CD4-positive, alpha-beta T cell treated with Interferon alpha-2 for 1 hour (primary cell): ENCODE measurements at regions not wholly inside any gene's neighbourhood (a gene's known extent, or its start where the extent isn't known, plus 50 kb on each side); places are given as distances from the start of the nearest gene placed in this dataset.
"Not testable (repeated sequence)": the region's sequence is repeated elsewhere in the genome, so short reads cannot be mapped to it uniquely, and the experiment has no call there.

Experiments used
- DNase-seq, 2 donors: peaks; one replicate each; pipeline ENCODE4 v3.0.0-alpha.2; 2020 to 2022

DNA sequence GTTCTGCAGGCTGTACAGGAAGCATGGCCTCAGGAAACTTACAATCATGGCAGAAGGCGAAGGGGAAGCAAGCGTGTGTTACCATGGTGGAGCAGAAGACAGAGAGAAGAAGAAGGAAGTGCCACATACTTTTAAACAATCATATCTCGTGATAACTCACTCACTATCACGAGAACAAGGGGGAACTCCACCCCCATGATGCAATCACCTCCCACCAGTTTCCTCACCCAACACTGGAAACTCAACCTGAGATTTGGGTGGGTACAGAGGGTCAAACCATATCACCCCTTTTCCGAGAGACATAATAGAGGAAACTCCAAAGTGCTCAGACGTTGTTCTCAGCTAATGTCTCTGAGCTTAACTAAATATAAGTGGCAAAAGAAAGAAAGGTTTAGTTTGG, 186.3 kb upstream of the MME start:
- DNase-seq, result no peak

DNA sequence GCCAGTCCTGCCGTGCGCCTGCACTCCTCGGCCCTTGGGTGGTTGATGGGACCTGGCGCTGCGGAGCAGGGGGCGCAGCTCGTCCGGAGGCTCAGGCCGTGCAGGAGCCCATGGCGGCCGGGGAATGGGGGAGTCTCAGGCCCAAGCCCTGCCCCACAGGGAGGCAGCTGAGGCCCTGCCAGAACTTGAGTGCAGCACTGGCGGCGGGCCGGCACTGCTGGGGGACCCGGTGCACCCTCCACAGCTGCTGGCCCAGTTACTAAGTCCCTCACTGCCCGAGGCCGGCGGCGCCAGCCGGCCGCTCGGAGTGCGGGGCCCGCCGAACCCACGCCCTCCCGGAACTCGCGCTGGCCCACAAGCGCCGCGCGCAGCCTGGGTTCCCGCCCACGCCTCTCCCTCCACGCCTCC, 190.9 kb upstream of the MME start:
- no peak for DNase-seq

GRCh38 chr3:154887869-154888268, 192.2 kb upstream of the MME start:
- no peak for DNase-seq

DNA sequence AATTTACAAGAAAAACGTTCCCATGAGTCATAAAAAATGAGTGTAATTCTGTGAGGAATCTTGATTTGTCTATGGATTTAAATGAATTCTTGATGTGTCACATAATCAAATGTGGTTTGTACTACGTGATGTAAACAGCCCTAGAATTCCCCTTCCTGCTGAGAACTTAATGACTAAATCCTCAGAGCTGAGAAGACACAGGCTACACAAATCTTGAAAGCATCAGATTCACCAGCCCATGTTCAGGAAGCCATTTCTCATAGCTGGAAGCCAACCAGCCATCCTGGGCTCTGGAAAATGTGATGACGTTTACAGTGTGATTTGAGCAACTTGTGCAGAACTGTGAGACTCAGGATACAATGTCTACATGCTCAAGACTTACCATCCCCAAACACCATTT, 193.7 kb upstream of the MME start:
- DNase-seq, result no peak

- DNase-seq, result no peak
Observed at GRCh38 chr3:154885418-154885817, 194.7 kb upstream of the MME start.

DNA sequence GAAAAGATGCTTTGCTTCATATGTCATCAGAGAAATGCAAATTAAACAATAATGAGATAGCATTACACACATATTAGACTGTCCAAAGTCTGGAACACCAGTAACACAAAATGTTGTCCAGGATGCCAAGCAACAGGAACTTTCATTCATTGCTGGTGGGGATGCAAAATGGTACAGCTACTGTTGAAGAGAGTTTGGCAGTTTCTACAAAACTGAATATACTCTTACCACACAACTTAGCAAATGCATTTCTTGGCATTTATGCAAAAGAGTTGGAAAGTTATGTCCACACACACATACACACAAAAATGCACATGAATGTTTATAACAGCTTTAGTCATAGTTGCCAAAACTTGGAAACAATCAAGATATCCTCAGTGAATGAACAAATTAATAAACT, 195.2 kb upstream of the MME start:
- no peak for DNase-seq

GRCh38 chr3:154875142-154875541, 205.0 kb upstream of the MME start:
- no peak for DNase-seq

DNA sequence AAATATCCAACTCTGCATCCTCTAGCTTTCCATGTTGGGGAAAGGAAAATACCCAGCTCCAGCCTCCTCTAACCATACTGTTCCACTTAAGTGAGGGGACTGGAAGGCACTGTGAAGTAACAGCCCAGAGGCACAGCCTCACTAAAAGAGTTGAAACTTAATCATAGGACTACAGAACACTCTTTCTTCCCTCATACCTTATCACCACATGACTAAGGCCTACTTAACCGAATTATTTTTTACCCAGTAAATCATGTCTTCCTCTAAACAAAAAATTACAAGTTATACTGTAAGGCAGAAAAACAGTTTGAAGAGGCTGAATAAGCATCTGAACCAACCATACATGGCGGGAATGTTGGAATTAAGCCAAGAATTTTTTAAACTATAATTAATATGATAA, 207.4 kb upstream of the MME start:
- DNase-seq, result no peak

- no peak for DNase-seq
Observed at GRCh38 chr3:154872074-154872473, 208.0 kb upstream of the MME start.

DNA sequence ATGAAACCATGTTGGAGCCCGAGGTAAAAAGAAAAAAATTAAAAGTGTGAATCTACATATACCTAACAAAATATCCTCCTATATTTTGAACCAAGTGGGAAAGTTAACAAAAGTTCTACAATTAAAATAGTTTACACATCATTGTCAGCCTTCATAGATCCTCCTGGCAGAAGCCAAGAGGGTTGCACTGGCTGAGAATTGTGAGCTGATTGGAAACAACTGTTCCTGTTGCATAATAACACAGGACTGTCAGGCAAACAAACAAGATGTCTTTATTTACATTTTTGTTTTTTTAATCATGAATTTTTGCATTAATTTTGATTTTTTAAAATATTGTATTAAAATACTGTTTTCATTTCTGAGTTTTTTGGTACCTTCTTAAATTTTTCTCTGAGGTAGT, 215.2 kb upstream of the MME start:
- no peak for DNase-seq

GRCh38 chr3:154862265-154862664, 217.9 kb upstream of the MME start:
- no peak for DNase-seq

DNA sequence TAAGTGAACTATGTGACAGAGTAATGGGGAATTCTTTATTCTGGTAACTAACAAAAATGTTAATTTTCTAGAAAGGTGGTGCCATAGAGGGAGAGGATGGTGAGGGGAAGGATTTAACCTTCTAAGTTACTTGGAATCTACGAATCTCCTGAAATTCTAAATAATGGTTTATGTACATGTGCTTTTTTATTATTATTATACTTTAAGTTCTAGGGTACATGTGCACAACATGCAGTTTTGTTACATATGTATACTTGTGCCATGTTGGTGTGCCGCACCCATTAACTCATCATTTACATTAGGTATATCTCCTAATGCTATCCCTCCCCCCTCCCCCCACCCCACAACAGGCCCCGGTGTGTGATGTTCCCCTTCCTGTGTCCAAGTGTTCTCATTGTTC, 227.1 kb upstream of the MME start:
- DNase-seq, result not testable (repeated sequence)

DNA sequence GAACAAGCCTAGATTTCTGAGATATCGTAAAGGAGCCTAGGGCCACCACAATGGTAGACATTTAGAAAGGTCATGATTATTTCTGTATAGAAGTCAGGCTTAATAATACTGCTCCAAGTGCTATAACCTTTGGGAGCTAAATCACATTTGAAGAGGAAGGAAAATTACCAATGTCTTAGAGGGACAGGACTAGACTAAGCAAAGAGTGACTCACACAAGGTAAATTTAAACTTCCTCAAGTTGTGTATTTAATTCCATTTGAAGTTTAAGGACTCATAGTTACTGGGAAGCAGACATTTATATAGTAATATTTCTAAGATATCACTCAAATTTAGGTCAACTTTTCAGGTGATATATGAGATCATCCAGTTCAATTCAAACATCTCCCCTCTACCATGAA, 227.6 kb upstream of the MME start:
- no peak for DNase-seq

GRCh38 chr3:154851644-154852043, 228.5 kb upstream of the MME start:
- no peak for DNase-seq

DNA sequence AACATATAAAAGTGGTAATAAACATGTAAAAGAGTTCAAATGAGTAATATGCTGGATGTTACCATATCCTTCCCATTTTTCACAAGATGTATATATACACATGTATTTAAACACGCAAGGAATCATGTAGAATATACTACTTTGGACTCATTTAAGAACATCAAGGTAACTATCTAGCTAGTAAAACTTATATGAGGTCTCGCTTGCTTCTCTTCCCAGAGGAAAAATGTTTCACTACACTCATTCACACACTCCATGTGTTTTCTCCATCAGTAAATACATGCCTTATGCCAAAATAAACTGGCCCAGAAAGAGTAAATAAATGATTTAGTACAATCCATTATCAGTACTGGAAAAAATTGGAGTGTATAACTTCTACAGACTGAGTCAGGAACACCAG, 229.2 kb upstream of the MME start:
- no peak for DNase-seq

- DNase-seq, result no peak
Observed at GRCh38 chr3:154849408-154849807, 230.7 kb upstream of the MME start.

DNA sequence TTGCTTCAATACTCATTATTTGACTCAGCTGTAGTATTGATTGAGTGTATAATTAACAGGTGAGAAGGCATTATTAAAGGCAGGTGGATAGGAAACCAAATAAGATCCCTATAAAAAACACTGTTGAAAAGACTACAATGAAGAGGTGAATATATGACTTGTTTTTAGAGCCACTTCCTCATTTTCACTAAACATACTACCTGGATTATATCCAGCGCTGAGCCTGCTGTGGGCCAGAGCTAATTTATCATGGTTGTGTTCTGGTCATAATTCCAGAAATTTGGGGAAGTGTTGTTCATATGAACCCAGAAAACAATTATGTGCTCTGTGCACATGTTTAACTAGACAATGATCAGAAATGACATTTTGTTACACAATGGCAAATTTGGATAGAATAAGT, 235.3 kb upstream of the MME start:
- DNase-seq, result no peak

GRCh38 chr3:154843647-154844046, 236.5 kb upstream of the MME start:
- DNase-seq, result no peak

DNA sequence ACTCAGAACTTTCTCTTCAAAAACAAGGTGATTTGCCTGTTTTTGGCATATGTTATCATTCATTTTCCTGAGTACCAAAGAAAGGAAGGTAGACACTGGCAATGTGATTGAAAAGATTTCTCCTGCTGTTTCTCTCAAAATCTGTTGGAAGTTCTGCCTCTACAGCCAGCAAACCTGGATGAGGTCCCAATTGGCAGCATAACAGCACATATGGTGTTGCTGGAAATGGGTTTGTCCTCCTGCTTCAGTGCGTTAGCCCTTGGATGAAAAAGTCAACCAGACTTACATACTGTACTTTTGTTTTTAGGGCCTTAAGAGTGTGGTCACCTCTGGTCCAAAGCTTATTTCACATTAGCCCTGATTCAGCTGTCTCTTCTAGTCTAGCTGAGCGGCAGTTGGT, 237.6 kb upstream of the MME start:
- DNase-seq, result no peak

DNA sequence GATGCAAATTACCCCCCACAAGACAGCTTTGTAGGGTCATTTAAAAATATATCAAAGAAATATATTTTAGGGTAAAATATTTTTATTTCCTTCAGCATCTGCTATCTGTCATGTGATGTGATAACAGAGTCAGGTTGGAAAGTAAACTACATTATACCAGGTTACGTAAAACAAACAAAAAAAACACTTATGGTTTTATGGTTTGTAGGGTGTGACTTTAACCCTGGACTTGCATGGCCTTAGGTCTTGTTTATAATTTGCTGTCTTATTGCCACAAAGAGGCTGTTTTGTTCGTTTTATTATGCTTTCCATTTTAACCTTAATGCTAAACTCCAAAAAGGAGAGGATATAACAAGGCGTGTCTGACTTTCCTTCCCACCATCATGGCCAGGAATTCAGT, 244.5 kb upstream of the MME start:
- no peak for DNase-seq

DNA sequence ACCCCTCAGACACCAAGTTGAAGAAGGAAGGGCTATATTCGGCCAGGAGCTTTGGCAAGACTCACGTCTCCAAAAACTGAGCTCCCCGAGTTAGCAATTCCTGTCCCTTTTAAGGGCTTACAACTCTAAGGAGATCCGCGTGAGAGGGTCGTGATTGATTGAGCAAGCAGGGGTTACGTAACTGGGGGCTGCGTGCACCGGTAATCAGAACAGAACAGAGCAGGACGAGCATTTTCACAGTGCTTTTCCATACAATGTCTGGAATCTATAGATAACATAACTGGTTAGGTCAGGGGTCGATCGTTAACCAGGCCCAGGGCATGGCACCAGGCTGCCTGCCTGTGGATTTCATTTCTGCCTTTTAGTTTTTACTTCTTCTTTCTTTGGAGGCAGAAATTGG, 245.3 kb upstream of the MME start:
- not testable (repeated sequence) for DNase-seq

DNA sequence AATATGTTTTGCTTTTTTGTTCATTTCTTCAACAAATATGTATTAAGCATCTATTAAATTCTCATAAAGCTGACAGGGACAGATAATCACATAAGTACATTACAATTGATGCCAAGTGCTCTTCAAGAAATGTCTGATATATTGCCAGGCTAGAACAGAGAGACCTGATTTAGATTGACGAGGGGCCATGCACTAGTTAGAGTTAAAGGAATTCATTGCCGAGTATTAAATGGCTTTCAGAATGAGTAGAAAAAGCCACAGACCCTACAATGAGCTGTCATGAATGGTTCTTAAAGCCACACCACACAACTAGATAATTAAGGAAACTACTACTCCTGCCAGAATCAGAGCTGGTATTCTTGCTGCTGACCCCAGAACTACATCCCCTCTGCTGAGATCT, 250.2 kb upstream of the MME start:
- no peak for DNase-seq

GRCh38 chr3:154819491-154819890, 260.6 kb upstream of the MME start:
- DNase-seq, result no peak

GRCh38 chr3:154818676-154819255, 261.4 kb upstream of the MME start:
- DNase-seq, result no peak

- not testable (repeated sequence) for DNase-seq
Observed at GRCh38 chr3:154810017-154810416, 270.1 kb upstream of the MME start.

DNA sequence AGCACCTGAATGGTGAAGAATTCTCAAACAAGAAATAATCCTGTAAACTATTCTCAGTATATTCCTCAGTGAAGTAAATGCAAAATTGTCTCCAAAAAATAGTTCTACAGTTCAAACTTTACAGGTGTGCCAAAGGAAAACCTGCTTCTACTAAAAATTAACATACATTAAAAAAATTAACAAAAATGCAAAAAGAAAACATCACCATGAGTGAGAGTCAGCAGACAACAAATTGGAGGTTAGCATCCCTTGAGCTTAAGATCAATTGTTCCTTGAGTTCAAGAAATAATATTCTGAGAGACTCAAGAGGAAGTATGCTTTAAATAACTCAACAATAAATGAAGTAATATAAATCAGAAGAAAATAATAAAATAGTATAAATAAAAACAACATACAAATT, 278.4 kb upstream of the MME start:
- no peak for DNase-seq
